Hematopoietic multipotent progenitor cell treated with erythropoietin and hydrocortisone succinate and interleukin-3 and kit ligand, for 4 days (in vitro differentiated cells): ENCODE measurements at regions not wholly inside any gene's neighbourhood (a gene's known extent, or its start where the extent isn't known, plus 50 kb on each side); places are given as distances from the start of the nearest gene placed in this dataset.
A peak's percentile ranks its signal among the peaks of the same experiment; 100 is the strongest.

Source experiments
- DNase-seq: peaks from one replicate; pipeline ENCODE4 v3.0.0-alpha.2; 2015

DNA sequence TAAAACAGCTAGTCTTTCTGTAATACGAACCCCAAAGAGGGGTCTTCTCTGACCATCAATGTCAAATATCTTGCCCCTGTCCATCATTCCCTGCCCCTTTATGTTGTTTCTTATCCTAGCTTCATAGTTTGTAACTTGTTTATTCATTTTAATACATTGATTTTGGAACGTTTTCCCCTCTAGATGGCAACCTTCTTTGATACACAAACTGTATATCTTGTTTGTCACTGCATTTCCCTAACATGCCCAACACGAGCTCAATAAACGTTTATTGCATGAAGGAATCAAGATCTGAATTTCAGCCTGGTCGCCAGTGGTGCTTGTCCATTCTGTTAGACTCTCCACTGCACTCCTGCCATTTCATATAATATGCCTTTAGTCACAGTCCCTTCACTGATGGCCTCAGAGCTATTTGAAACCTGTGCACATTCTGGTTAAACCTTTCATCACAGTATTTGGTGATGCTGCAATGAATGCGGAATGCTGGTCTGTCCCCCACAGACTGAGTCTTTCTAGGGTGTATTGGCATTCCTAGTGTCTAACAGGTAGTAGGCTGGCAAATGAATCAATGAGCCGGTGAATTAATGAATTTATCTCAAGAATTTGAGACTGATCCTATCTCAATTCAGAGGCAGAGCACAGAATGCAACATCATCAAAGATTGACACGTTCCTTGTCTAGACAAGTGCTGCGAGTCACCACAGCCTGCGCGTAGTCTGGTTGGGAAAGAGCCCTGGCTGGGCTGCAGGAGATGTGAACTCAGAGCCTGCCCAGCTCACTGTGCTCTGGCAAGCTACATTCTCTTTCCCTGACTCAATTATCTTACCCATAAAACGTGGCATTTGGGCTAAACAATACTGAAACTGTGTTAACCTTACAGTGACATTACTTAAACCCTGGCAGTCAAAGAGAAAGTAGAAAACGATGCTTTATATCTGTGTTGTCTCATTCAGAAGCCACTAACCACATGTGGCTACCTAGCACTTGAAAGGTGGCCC, 55.2 kb upstream of the FRMD4A start:
- DNase-seq = peak; percentile 3

DNA sequence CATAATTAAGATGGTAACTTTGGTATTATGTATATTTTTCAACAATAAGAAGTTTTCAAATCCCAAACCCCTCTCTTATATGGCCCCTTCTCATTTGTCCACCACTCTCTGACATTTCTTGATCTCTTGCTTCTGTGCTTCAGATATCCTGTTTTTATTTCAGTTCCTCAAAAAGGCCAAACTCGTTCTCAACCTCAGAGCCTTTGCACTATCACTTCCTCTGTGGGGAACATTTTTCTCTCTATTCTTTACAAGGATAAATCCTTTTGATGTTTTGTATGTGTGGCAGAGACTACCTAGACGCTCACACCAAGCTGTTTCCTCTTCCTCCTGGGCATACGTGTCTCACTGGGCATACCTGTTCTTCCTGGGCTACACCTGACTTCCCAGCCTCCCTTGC, 54.2 kb upstream of the FRMD4A start:
- DNase-seq = no peak

DNA sequence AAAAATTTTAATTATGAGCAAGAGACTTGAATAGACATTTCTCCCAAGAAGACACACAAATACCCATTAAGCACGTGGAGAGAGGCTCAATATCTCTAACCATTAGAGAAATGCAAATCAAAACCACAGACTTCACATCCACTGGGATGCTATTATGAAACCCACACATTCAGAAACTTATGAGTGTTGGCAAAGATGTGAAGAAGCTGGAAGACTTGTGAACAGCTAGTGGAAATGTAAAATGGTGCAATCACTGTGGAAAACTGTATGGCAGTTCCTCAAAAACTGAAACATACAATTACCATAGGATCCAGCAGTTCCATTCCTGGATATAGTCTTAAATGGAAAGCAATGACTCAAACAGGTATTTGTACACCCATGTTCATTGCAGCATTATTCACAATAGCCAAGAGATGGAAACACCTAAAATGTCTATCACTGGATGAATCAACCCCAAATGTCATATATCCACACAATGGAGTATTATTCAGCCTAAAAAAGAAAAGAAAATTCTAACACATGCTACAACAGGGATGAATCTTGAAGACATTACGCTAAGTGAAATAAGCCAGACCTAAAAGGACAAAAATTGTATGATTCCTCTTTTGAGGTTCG, 53.5 kb upstream of the FRMD4A start:
- DNase-seq = no peak

DNA sequence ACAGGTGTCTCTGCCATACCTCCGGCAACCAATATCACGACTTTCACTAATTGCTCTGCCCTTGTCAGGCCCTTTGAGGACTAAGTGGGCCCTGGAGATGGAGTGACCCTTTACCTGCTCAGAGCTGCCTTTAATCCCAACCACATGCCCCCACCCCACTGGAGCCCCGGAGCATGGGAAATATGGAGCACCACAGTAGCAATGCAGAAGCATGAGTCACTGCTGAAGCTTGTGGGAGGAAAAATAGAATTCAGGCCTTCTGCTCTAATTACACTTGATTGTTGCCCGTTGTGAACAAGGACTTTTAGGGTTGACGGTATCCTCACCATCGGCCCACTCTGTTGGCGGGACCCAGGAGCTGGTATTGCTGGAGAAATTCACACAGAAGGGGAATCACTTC, 52.5 kb upstream of the FRMD4A start:
- no peak for DNase-seq

DNA sequence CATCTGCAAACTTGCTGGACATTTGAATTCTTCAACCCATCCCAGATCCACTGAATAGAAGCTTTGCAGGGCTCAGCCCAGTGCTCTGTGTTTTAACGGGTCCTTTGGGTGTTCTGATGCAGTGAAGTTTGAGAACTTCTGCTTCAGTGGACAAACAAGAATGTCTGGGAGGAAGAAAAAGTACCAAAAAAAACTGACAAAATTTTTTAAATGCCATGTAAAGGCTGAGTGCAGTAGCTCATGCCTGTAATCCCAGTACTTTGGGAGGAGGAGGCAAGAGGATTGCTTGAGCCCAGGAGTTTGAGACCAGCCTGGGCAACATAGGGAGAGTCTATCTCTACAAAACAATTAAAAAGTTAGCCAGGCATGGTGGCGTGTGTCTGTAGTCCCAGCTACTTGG, 51.8 kb upstream of the FRMD4A start:
- DNase-seq = no peak

DNA sequence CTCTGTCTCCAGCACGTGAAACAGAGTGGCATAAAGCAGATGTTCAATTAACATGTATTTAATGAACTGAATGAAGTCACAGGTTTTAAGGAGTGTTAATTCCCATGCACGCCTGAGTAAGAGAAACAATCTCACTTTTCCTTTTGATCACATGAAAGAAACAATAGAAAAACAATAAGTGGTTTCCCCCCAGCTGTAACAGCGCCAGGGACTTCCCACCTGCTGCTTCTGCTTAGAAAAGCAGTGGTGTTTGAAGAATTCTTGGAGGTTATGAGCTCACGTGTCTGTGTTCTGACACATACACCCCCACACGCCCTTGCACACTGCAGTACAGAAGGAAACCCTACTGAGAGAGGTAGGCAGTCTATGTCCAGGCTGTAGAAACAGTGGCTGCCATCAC, 51.3 kb upstream of the FRMD4A start:
- no peak for DNase-seq

DNA sequence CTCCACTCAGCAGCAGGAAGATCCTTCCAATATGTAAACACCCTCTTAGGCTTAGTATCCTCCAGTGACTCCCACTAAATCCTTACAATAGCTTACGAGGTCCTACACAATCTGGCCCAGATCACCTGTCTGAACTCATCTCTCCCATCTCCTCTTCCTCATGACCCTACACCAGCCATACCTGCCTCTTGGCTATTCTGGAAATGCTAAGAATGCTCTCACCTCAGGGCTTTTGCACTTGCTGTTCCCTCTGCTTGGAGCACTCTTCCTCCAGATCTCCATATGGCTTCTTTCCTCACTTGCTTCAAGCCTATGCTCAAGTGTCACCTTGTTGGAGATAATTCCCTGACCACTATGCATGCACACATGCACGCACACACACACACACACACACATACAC, 50.8 kb upstream of the FRMD4A start:
- DNase-seq = no peak

DNA sequence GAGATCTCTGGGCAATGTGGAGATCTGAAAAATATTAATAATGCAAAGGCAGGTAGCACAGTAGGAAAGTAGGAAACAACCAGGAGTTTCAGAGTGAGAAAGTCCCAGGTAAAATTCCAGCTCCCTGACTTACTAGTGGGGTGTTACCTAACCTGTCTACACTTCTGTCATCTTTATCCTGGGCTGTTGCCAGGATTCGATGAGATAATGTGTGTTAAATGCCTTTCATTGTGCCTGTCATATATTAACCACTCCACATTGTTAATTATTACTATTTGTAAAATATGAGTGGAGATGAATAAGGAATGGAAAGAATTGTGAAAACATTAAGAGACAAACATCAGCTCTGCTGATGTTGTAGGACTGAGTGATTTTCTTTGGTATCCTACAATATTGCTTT, 50.0 kb upstream of the FRMD4A start:
- DNase-seq = no peak
